Prostate gland (tissue), 2 donors: ENCODE measurements at regions not wholly inside any gene's neighbourhood (a gene's known extent, or its start where the extent isn't known, plus 50 kb on each side); places are given as distances from the start of the nearest gene placed in this dataset.

Source experiments
- DNase-seq: peaks from one replicate; pipeline ENCODE4 v3.0.0-alpha.2; 2019; ENCODE audit warnings: low spot score
- H3K27ac ChIP-seq, 2 donors: fragments of 200-600 bp; sonication (generic); 2 replicates each; pipeline ENCODE4 v1.5.1; 2017 to 2019
- H3K27me3 ChIP-seq: fragments of 200-600 bp; sonication (generic); replicated peaks from 2 replicates; pipeline ENCODE4 v1.5.1; 2019; ENCODE audit not compliant: insufficient read depth
- H3K36me3 ChIP-seq, 2 donors: fragments of 200-600 bp; sonication (generic); 1 replicate in 1 of 2; 2 replicates in 1 of 2; pipeline versions ENCODE4 v1.5.1 to v1.8.1; 2017 to 2019
- H3K4me1 ChIP-seq: fragments of 200-600 bp; sonication (generic); replicated peaks from 2 replicates; pipeline ENCODE4 v1.5.1; 2019
- H3K4me3 ChIP-seq, 2 donors: fragments of 200-600 bp; sonication (generic); 2 replicates each; pipeline ENCODE4 v1.5.1; 2017 to 2019
- H3K9me3 ChIP-seq: fragments of 200-600 bp; sonication (generic); 2 replicates; pipeline ENCODE4 v1.5.1; 2017
- POLR2A ChIP-seq: fragments of 450-650 bp; IDR thresholded peaks from one replicate; pipeline ENCODE4 v1.6.1; 2016; ENCODE audit warnings: antibody characterized with exemption, mild to moderate bottlenecking
- POLR2AphosphoS5 ChIP-seq: sonication (generic); formaldehyde crosslinking; IDR thresholded peaks from one replicate; pipeline ENCODE4 v1.6.1; 2017; ENCODE audit warnings: antibody characterized with exemption
- WGBS: methylation state at CpG from one replicate; pipeline ENCODE4 v1.1.5; 2018; 5-methylcytosine and 5-hydroxymethylcytosine counted together
- intact Hi-C: fragments of 100-400 bp; cut with DNase I; formaldehyde crosslinking; loops from one replicate; pipeline ENCODE4 v1.14.2; 2022
- TF ChIP-seq, protein P1 (sequence below), 4 experiments: fragments of 200-600 bp in 2 of 4; fragments of 450-650 bp in 2 of 4; sonication (generic) in 2 of 4; IDR thresholded peaks; 1 replicate in 3 of 4; 2 replicates in 1 of 4; pipeline ENCODE4 v1.5.1; 2016 to 2019; ENCODE audit warnings: antibody characterized with exemption in 4 of 4, mild to moderate bottlenecking in 2 of 4, moderate library complexity in 2 of 4

DNA sequence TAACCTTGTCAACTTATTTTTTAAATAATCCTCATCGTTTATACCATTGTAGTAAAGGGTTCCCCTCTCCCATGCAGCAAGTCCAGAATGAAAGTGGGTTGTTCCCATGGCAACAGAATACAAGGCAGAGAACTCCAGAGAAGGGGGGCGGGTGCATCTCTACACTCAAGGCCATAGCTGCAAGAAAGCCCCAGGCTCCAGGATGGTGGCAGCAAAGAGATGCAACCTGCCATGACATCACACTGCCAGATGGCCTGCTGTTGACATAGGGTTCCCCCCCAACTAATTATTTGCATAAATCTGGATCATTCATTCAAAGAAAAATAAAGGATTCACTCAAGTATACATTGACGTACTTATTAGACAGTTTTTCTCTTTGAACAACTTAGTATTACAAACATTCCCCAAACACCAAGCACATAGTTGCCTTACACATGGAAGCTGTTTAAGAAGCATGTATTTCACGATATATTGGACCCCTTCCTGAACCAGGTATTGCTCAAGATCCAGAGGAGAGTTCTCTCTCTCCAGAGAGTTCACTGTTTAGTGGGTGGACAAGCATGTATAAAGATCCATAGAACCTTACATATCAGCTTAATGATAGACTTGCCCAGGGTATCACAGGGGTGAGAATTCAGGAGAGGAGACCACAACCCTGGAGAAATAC, 87.4 kb upstream of the KLF7 start:
- Histone ChIP-seq H3K27me3 (no peaks in the 10 kb centered on the region), H3K27ac (no peak overlapping the region), H3K4me1 (peaks cover 5% of the 10 kb centered on the region), H3K9me3 (no peaks in the 10 kb centered on the region), H3K36me3 (no peaks in the 10 kb centered on the region), H3K4me3 (no peak overlapping the region)
- intact Hi-C loops = no loop called here
- 81% methylated on average over 4 of the region's 4 CpGs for WGBS
- TF ChIP-seq, protein P1, sequence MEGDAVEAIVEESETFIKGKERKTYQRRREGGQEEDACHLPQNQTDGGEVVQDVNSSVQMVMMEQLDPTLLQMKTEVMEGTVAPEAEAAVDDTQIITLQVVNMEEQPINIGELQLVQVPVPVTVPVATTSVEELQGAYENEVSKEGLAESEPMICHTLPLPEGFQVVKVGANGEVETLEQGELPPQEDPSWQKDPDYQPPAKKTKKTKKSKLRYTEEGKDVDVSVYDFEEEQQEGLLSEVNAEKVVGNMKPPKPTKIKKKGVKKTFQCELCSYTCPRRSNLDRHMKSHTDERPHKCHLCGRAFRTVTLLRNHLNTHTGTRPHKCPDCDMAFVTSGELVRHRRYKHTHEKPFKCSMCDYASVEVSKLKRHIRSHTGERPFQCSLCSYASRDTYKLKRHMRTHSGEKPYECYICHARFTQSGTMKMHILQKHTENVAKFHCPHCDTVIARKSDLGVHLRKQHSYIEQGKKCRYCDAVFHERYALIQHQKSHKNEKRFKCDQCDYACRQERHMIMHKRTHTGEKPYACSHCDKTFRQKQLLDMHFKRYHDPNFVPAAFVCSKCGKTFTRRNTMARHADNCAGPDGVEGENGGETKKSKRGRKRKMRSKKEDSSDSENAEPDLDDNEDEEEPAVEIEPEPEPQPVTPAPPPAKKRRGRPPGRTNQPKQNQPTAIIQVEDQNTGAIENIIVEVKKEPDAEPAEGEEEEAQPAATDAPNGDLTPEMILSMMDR (IDR thresholded peaks at IDR 0.05) = no peak
- TF ChIP-seq POLR2AphosphoS5 (no peak), POLR2A (no peak)
- no peak for DNase-seq

DNA sequence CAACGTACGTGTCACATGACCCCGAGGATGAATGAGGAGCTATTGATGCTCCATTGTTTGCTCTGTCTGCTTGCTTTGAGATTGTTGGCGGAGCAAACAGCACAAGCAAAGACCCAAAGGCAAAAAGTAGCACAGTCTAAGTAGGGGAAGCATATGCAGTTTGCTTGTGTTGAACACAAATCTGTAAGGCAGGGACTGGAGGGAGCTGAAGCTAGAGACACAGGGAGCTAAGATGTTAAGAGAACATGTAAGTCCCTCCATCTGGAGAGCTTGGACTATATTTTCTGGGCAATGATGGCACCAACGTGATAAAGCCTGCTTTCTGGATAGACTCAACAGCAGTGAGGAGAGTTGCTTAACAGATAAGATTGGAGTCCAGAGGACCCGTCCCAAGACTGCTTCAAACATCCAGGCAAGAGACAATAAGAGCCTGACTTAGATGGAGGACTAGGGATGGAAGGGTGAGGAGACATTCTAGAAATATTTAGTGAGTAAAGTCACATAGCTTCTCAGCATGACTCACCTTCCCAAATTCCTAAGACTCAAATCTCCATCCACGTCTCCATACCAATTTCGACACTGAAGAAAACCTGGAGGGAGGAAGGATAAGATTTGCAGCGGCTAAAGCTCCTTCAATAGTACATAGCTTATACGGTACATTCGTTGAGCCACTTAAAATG, 88.1 kb upstream of the KLF7 start:
- Histone ChIP-seq H3K4me1 (peaks cover 10% of the 10 kb centered on the region), H3K9me3 (no peaks in the 10 kb centered on the region), H3K36me3 (no peaks in the 10 kb centered on the region), H3K4me3 (no peak overlapping the region), H3K27me3 (no peaks in the 10 kb centered on the region), H3K27ac (no peak overlapping the region)
- no peak for DNase-seq
- TF ChIP-seq POLR2A (no peak), POLR2AphosphoS5 (no peak)
- 73% methylated on average over 11 of the region's 11 CpGs for WGBS
- intact Hi-C loops = no loop called here

DNA sequence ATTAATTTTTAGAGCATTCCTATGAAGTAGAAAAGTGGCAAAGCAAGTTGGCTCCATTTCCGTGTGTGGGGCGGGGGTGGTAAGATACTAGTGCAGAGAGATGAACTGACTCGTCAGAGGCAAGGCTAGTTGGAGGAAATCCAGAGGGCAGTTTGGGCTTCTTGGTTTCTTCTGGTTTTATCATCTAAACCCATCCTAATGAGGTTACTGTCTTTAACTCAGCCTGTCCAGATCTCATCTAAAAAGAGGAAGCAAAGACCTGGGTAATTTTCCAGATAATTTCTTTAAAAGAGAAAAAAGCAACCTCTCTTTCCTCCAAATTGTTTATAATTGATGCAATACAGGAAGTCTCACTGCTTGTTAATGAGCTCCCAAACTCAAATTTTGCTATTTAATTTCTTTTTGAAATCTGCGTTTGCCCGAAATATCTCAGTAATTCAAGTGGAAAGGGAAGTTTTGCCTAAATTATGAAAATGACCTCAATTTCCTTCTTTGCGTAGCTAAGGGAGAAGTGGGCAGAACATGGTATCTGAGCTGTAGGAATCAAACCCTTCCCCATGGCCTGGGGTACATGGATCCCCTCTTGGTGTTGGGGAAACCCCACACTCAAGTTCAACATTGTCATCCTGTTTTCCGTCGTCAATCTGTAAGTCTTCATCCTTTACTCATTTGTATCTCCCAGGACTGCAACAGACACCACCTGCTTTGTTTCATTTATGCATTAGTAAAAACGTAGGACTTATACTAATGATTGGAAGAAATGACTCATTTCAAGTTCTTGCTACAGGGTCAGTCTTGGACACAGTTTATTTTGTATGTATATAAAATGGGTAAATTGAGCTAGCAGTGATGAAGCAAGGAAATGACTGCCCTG, 89.1 kb upstream of the KLF7 start:
- Histone ChIP-seq H3K4me3 (no peak overlapping the region), H3K9me3 (no peaks in the 10 kb centered on the region), H3K36me3 (no peaks in the 10 kb centered on the region), H3K4me1 (peaks cover 15% of the 10 kb centered on the region), H3K27me3 (no peaks in the 10 kb centered on the region), H3K27ac (no peak overlapping the region)
- TF ChIP-seq POLR2AphosphoS5 (no peak), POLR2A (no peak)
- TF ChIP-seq, protein P1 (IDR thresholded peaks at IDR 0.05) = no peak
- no peak for DNase-seq
- intact Hi-C loops = no loop called here
- 74% methylated on average over 9 of the region's 9 CpGs for WGBS

DNA sequence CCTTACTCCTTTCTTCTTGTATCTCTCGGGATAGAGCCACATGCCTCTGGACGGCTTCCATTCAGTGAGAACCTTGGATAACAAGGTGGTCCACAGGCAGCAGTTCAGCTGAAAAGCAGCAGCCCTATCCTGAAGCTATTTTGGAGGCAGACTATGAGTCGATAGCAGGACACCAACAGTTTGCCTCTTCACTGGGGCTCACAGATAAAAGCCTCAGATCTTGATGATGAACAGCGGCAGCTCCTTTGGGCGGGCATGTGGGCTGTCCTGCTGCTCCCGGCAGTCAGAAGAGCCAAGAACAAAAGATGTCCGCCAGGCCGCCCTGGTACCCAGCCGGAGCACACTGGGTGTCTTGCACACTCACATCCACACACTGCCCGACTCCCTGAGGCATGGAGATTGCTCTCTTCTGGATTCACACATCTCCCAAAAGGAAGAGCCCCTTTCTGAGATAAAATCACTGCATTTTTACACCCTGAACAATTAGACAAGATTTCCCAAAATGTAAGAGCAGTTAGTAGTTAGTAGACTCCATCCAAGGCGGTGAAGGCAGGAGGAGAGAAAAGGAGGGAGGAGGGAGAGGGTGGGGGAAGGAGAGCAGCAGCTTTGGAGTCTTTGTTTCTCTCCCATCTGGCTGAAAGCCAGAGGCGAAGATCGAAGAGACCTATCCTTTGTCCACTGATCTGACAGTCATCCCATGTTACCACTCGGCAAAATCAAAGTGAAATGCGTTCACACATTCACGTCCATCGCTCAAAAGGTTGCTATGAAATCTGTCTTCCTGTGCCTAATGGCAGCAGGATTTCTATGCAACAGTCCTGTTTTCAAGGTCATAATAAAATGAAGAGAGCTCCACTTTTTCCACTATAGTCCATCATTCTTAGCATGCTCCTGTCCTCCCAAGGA, 90.1 kb upstream of the KLF7 start:
- H3K4me3 ChIP-seq = no peak overlapping the region
- WGBS = 85% methylated on average over 17 of the region's 17 CpGs
- peaks cover 15% of the 10 kb centered on the region for H3K4me1 ChIP-seq
- no peaks in the 10 kb centered on the region for H3K9me3 ChIP-seq
- DNase-seq = no peak
- H3K36me3 ChIP-seq = no peaks in the 10 kb centered on the region
- H3K27ac ChIP-seq = no peak overlapping the region
- intact Hi-C loops = no loop called here
- TF ChIP-seq POLR2A (no peak), POLR2AphosphoS5 (no peak)
- H3K27me3 ChIP-seq = no peaks in the 10 kb centered on the region

DNA sequence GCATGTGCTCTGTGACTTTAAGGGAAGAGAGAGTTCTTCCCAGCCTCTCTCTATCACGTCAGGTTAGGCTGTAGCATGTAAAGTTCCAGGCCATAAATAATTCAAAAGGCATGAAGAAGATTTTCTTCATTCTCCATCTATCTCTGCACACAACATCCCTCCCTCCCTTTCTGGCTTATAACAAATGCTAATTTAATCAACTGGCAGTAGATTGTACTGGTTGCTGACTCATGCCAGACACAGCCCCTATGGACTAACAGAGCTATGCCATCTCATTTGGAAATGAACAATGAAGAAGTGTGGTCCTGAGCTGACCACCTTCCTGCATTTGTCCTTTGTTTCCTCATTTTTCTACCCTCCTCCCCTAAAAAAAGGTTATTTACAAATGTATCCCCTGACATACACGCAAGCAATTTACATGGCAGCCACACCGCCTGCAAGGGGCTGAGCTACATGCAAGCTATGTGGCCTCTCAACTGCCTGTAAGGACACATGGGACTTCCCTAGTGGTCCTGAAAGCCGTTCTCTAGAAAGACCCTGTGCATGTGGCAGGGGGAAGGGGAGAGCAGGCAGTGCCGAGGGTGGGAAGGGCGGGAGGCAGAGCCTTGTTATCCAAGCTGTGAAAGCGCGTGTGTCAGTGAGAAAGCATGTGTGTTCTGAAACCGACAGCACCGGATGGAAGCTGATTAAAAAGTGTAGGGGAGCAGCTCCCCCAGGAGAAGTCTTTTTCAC, 90.9 kb upstream of the KLF7 start:
- H3K27ac ChIP-seq = peak overlapping the region in 1 of 2 donors; percentile 65
- no peaks in the 10 kb centered on the region for H3K27me3 ChIP-seq
- H3K4me1 ChIP-seq = peaks cover 15% of the 10 kb centered on the region
- DNase-seq = no peak
- TF ChIP-seq, protein P1 (IDR thresholded peaks at IDR 0.05) = no peak
- TF ChIP-seq POLR2A (no peak), POLR2AphosphoS5 (no peak)
- H3K36me3 ChIP-seq = no peaks in the 10 kb centered on the region
- no peak overlapping the region for H3K4me3 ChIP-seq
- 59% methylated on average over 10 of the region's 10 CpGs for WGBS
- intact Hi-C loops = no loop called here
- no peaks in the 10 kb centered on the region for H3K9me3 ChIP-seq
